K562 (cell line): ENCODE measurements at regions not wholly inside any gene's neighbourhood (a gene's known extent, or its start where the extent isn't known, plus 50 kb on each side); places are given as distances from the start of the nearest gene placed in this dataset.

Experiments used
- BRCA1 ChIP-seq, 2 experiments: fragments of 450-650 bp in 1 of 2; sonication (generic) in 1 of 2; formaldehyde crosslinking in 1 of 2; IDR thresholded peaks; 2 replicates each; pipeline versions ENCODE4 v1.5.0 to v1.6.1; 2017 to 2020; ENCODE audit warnings: mild to moderate bottlenecking in 1 of 2, missing genetic modification reagents in 1 of 2
- DNMT1 ChIP-seq: fragments of 450-650 bp; IDR thresholded peaks from 2 replicates; pipeline ENCODE4 v1.6.1; 2016; ENCODE audit warnings: antibody characterized with exemption, mild to moderate bottlenecking
- FOXP1 ChIP-seq: sonication (generic); formaldehyde crosslinking; IDR thresholded peaks from 2 replicates; pipeline ENCODE4 v1.8.0; 2022; ENCODE audit warnings: mild to moderate bottlenecking, missing genetic modification reagents
- JUNB ChIP-seq: fragments of 450-650 bp; formaldehyde crosslinking; conservative IDR thresholded peaks from 2 replicates; pipeline ENCODE4 v1.4.0; 2020; ENCODE audit warnings: mild to moderate bottlenecking
- KLF13 ChIP-seq: fragments of 450-650 bp; IDR thresholded peaks from 2 replicates; pipeline ENCODE4 v1.6.1; 2016; ENCODE audit warnings: missing genetic modification characterization, low read depth, mild to moderate bottlenecking, missing compliant biosample characterization, moderate library complexity, borderline replicate concordance
- PHF8 ChIP-seq: fragments of 200-600 bp; sonication (generic); IDR thresholded peaks from 2 replicates; pipeline ENCODE4 v1.6.1; 2012; ENCODE audit warnings: mixed run types, mild to moderate bottlenecking, inconsistent platforms, low read length, moderate library complexity, borderline replicate concordance
- POLR2A ChIP-seq: fragments of 450-650 bp; conservative IDR thresholded peaks from 2 replicates; pipeline ENCODE4 v1.6.1; 2016
- POLR2AphosphoS5 ChIP-seq: IDR thresholded peaks from 2 replicates; pipeline ENCODE4 v1.6.1; 2011; ENCODE audit warnings: mild to moderate bottlenecking, low read depth, low read length, moderate library complexity; ENCODE audit not compliant: control insufficient read depth, insufficient read depth
- SMARCC2 ChIP-seq: fragments of 450-650 bp; IDR thresholded peaks from 2 replicates; pipeline ENCODE4 v1.6.1; 2017; ENCODE audit warnings: antibody characterized with exemption, moderate library complexity, mild to moderate bottlenecking, low read depth
- ZNF263 ChIP-seq: sonication (generic); formaldehyde crosslinking; IDR thresholded peaks from 2 replicates; pipeline ENCODE4 v1.8.0; 2022; ENCODE audit warnings: mild to moderate bottlenecking, missing genetic modification reagents, borderline replicate concordance
- TF ChIP-seq, protein P1 (sequence below): sonication (generic); formaldehyde crosslinking; IDR thresholded peaks from 2 replicates; pipeline ENCODE4 v1.8.1; 2023; ENCODE audit warnings: mild to moderate bottlenecking, missing genetic modification reagents
- TF ChIP-seq, protein P2 (sequence below), 3 experiments: IDR thresholded peaks in 2 of 3; conservative IDR thresholded peaks in 1 of 3; 2 replicates each; pipeline ENCODE4 v1.5.1; 2011 to 2012; ENCODE audit warnings: low read length in 3 of 3, mild to moderate bottlenecking in 3 of 3, control low read depth in 2 of 3, improper control_type of control experiment in 1 of 3, inconsistent platforms in 1 of 3, low read depth in 1 of 3, mixed read lengths in 1 of 3, moderate library complexity in 1 of 3; ENCODE audit not compliant: insufficient read depth in 2 of 3

DNA sequence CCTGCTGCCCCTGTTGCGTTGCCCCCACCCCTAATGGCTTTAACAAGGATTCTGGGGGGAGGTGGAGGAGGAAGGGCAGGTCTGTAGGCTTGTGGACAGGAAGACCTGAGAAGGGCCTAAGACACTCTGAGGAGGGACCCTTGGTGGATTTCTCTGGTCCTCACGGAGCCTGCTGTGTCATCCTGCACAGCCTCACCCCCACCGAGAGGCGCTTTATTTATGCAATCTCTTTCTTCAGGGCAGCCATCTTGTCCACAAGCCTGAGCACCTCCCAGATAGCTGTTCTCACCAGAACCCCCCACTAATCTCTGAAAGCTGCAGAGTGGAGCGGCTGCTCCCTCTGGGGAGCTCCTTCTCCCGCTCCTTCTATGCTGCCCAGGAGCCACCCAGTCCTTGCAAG, 59.3 kb upstream of the MLN start:
- TF ChIP-seq, protein P1, sequence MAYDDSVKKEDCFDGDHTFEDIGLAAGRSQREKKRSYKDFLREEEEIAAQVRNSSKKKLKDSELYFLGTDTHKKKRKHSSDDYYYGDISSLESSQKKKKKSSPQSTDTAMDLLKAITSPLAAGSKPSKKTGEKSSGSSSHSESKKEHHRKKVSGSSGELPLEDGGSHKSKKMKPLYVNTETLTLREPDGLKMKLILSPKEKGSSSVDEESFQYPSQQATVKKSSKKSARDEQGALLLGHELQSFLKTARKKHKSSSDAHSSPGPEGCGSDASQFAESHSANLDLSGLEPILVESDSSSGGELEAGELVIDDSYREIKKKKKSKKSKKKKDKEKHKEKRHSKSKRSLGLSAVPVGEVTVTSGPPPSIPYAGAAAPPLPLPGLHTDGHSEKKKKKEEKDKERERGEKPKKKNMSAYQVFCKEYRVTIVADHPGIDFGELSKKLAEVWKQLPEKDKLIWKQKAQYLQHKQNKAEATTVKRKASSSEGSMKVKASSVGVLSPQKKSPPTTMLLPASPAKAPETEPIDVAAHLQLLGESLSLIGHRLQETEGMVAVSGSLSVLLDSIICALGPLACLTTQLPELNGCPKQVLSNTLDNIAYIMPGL (CRISPR knock-in tag): no peak
- TF ChIP-seq FOXP1 (no peak), POLR2A (no peak), DNMT1 (no peak), POLR2AphosphoS5 (no peak), JUNB (CRISPR knock-in tag) (no peak), PHF8 (no peak), KLF13 (no peak), SMARCC2 (no peak), ZNF263 (CRISPR knock-in tag) (no peak), BRCA1 (IDR thresholded peaks at IDR 0.05) (no peak), BRCA1 (CRISPR knock-in tag; IDR thresholded peaks at IDR 0.05) (no peak)
- TF ChIP-seq, protein P2, sequence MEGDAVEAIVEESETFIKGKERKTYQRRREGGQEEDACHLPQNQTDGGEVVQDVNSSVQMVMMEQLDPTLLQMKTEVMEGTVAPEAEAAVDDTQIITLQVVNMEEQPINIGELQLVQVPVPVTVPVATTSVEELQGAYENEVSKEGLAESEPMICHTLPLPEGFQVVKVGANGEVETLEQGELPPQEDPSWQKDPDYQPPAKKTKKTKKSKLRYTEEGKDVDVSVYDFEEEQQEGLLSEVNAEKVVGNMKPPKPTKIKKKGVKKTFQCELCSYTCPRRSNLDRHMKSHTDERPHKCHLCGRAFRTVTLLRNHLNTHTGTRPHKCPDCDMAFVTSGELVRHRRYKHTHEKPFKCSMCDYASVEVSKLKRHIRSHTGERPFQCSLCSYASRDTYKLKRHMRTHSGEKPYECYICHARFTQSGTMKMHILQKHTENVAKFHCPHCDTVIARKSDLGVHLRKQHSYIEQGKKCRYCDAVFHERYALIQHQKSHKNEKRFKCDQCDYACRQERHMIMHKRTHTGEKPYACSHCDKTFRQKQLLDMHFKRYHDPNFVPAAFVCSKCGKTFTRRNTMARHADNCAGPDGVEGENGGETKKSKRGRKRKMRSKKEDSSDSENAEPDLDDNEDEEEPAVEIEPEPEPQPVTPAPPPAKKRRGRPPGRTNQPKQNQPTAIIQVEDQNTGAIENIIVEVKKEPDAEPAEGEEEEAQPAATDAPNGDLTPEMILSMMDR (IDR thresholded peaks at IDR 0.05 in 2 of 3, conservative IDR thresholded peaks at IDR 0.05 in 1 of 3; ENCODE audit: insufficient read depth in 2 of 3, low read depth in 1 of 3, low read length in 3 of 3): no peak
